Neutrophil (primary cell): ENCODE measurements at regions not wholly inside any gene's neighbourhood (a gene's known extent, or its start where the extent isn't known, plus 50 kb on each side); places are given as distances from the start of the nearest gene placed in this dataset.

ENCODE experiments used
- H3K27ac ChIP-seq: fragments of 200-600 bp; sonication (generic); 2 replicates; pipeline ENCODE4 v1.5.1; 2016; ENCODE audit warnings: mild to moderate bottlenecking, moderate library complexity
- H3K27me3 ChIP-seq: fragments of 200-600 bp; sonication (generic); 2 replicates; pipeline ENCODE4 v1.6.0; 2016; ENCODE audit warnings: mild to moderate bottlenecking
- H3K36me3 ChIP-seq: fragments of 200-600 bp; sonication (generic); 2 replicates; pipeline ENCODE4 v1.5.1; 2017
- H3K4me1 ChIP-seq, 2 experiments: fragments of 200-600 bp in 1 of 2; sonication (generic) in 1 of 2; 1 replicate in 1 of 2; 2 replicates in 1 of 2; pipeline versions ENCODE4 v1.5.1 to v1.6.1; 2013 to 2016; ENCODE audit warnings: low read depth in 1 of 2, low read length in 1 of 2, mild to moderate bottlenecking in 1 of 2, moderate library complexity in 1 of 2; ENCODE audit not compliant: control insufficient read depth in 1 of 2, insufficient read depth in 1 of 2
- H3K4me3 ChIP-seq, 2 experiments: fragments of 200-600 bp in 1 of 2; sonication (generic) in 1 of 2; 1 replicate in 1 of 2; 2 replicates in 1 of 2; pipeline ENCODE4 v1.5.1; 2013 to 2016; ENCODE audit warnings: low read depth in 1 of 2, low read length in 1 of 2, mild to moderate bottlenecking in 1 of 2, moderate library complexity in 1 of 2
- H3K9me3 ChIP-seq: fragments of 200-600 bp; sonication (generic); 2 replicates; pipeline ENCODE4 v1.5.1; 2016
- TF ChIP-seq, protein P1 (sequence below): fragments of 200-600 bp; sonication (generic); IDR thresholded peaks from 2 replicates; pipeline ENCODE4 v1.5.1; 2016; ENCODE audit warnings: antibody characterized with exemption

DNA sequence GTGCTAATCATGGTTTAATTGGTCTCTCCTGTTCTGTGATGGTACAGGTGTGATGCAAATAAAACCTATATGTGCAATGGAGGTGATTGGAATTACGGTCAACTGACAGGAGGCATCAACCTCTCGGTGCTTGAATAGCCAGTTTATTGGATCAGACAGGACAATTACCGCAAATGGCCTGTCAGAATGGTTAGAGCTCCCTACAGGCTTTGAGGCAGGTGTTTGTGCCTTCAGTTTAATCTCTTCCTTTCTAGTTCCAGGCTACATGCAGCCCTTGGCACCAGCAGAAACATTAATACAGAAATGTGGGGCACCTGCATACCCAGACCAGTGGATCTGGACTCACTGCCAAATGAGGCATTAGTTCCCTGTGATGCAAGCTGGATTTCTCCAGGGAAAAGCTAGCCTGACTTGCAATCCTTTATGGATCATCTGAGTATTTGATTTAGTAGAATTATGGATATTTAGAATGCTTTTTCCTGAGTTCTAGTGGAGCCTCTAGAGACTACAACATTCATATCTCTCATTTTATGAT is 128.6 kb downstream of the MAT2B start:
- H3K27ac ChIP-seq, result no peak overlapping the region
- no peaks in the 10 kb centered on the region for H3K27me3 ChIP-seq
- H3K36me3 ChIP-seq, result no peaks in the 10 kb centered on the region
- H3K4me3 ChIP-seq, result no peak overlapping the region
- TF ChIP-seq, protein P1, sequence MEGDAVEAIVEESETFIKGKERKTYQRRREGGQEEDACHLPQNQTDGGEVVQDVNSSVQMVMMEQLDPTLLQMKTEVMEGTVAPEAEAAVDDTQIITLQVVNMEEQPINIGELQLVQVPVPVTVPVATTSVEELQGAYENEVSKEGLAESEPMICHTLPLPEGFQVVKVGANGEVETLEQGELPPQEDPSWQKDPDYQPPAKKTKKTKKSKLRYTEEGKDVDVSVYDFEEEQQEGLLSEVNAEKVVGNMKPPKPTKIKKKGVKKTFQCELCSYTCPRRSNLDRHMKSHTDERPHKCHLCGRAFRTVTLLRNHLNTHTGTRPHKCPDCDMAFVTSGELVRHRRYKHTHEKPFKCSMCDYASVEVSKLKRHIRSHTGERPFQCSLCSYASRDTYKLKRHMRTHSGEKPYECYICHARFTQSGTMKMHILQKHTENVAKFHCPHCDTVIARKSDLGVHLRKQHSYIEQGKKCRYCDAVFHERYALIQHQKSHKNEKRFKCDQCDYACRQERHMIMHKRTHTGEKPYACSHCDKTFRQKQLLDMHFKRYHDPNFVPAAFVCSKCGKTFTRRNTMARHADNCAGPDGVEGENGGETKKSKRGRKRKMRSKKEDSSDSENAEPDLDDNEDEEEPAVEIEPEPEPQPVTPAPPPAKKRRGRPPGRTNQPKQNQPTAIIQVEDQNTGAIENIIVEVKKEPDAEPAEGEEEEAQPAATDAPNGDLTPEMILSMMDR, result no peak
- H3K4me1 ChIP-seq, result no peaks in the 10 kb centered on the region
- H3K9me3 ChIP-seq, result no peaks in the 10 kb centered on the region

DNA sequence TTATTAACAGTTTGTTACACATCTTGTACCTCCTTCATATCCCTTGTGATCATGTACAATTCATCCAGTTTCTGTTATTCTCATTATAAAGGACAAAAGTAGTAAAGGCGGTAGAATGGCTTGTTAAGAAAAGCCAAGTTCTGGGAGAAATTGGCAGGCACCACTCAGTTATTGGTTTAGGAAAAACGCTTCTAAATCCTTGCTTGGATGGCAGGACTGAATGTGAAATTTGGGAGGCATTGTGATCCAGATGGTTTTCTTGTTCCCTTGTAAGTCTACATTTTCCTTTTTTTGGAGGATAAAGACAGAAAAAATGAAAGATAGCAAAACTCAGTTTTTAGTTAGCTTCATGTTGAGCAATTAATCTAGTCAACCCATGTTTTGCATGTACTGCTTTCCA is 130.2 kb downstream of the MAT2B start:
- no peak overlapping the region for H3K27ac ChIP-seq
- TF ChIP-seq, protein P1, result no peak
- no peak overlapping the region for H3K4me3 ChIP-seq
- H3K36me3 ChIP-seq, result no peaks in the 10 kb centered on the region
- H3K27me3 ChIP-seq, result no peaks in the 10 kb centered on the region
- no peaks in the 10 kb centered on the region for H3K4me1 ChIP-seq
- H3K9me3 ChIP-seq, result no peaks in the 10 kb centered on the region

DNA sequence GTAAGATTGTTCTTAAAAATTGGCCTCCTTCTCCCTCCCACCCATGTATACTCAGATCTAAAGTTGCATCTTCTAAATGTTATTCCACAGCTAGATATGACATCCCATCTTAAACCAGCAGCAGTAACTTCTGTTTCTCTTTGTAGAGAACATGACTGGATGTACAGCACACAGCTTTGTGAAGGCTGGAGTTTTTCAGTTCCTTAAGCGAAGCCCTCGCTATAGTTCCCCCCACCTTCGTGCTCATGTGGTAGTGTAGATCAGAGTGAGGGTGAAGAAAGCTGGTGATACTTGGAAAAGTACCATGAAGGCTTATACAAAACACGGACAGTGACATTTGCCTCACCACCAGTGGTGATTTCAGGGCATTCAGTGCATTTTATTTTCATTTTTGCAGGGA is 137.5 kb downstream of the MAT2B start:
- H3K4me3 ChIP-seq, result no peak overlapping the region
- H3K36me3 ChIP-seq, result no peaks in the 10 kb centered on the region
- TF ChIP-seq, protein P1, result no peak
- no peaks in the 10 kb centered on the region for H3K4me1 ChIP-seq
- no peaks in the 10 kb centered on the region for H3K27me3 ChIP-seq
- H3K27ac ChIP-seq, result no peak overlapping the region
- no peaks in the 10 kb centered on the region for H3K9me3 ChIP-seq

DNA sequence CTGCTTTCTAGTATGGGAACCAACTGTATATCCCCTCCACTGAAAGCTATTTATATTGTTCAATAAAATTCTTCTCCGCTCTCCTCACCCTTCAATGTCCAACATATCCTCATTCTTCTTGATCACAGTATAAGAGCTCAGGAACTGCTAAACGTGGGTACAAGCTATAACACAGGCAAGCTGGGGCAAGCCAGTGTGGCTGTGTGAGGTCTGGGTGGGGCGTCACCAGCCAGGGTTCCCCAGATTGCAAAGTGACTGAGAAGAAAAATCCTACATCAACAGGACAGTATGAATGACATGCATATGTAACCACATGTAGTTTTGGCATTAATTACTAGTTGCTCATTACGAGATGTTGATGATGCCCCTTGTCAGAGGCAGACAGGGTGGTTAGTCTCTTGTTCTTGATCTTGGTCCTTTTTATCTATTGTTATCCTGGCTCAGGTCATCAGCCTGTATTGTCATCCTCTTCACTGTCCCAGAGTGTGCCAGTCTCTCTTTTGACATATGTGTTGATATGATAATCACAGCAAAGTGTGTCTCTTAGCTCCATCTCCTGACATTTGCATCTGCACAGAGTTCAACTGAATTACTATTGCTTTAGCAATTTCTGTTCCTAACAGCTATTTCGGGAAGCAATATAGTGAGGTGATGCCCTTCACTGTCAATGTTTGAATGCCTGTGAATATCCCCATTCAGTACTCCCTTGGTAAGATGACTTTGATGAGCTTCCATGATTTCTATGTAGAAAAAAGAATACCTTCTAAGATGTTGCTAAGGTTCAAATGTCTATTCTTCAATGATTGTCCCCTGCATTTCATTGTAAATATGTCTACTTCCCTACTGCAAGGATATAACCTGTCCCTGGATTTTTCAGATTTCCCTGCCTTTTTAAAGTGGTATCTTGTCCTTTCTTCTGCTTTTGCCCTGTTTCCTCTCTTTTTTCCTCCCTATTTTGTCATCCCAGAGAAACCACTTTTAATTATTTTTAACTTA is 140.3 kb downstream of the MAT2B start:
- TF ChIP-seq, protein P1, result no peak
- Histone ChIP-seq H3K27me3 (no peaks in the 10 kb centered on the region), H3K4me1 (no peaks in the 10 kb centered on the region), H3K27ac (no peak overlapping the region), H3K9me3 (no peaks in the 10 kb centered on the region), H3K36me3 (no peaks in the 10 kb centered on the region), H3K4me3 (no peak overlapping the region)

DNA sequence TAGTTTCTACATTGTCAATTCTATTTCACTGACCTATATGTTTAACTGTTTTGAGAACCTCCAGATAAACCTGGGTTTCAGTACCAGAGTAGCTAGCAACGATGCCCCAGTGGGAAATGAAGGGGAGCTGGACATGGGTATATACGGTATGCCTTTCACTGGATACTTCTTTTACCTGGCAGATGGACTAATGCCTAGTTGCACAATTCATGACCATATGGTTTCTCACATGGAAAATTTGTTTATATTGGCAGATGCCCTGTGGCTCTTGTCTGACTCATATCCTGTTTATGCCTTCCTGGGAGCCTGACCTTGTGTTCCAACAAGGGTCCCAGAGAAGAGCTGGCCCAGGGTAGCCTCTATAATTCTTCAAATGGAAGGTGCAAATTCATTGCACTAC is 144.1 kb downstream of the MAT2B start:
- H3K27me3 ChIP-seq, result no peaks in the 10 kb centered on the region
- no peaks in the 10 kb centered on the region for H3K9me3 ChIP-seq
- no peak overlapping the region for H3K27ac ChIP-seq
- H3K36me3 ChIP-seq, result no peaks in the 10 kb centered on the region
- no peak overlapping the region for H3K4me3 ChIP-seq
- TF ChIP-seq, protein P1, result no peak
- H3K4me1 ChIP-seq, result no peaks in the 10 kb centered on the region
